ENCODE measurements at regions not wholly inside any gene's neighbourhood (a gene's known extent, or its start where the extent isn't known, plus 50 kb on each side); places are given as distances from the start of the nearest gene placed in this dataset.

GRCh38 chr14:53563628-53564027 is 393.0 kb downstream of the BMP4 start:
- no peaks in the 10 kb centered on the region for H3K4me1 ChIP-seq (ENCODE audit: low read depth)
- no peak for DNase-seq
- no peak overlapping the region for H3K4me3 ChIP-seq
- H3K9me3 ChIP-seq: peaks cover 5% of the 10 kb centered on the region
- TF ChIP-seq, protein P1, sequence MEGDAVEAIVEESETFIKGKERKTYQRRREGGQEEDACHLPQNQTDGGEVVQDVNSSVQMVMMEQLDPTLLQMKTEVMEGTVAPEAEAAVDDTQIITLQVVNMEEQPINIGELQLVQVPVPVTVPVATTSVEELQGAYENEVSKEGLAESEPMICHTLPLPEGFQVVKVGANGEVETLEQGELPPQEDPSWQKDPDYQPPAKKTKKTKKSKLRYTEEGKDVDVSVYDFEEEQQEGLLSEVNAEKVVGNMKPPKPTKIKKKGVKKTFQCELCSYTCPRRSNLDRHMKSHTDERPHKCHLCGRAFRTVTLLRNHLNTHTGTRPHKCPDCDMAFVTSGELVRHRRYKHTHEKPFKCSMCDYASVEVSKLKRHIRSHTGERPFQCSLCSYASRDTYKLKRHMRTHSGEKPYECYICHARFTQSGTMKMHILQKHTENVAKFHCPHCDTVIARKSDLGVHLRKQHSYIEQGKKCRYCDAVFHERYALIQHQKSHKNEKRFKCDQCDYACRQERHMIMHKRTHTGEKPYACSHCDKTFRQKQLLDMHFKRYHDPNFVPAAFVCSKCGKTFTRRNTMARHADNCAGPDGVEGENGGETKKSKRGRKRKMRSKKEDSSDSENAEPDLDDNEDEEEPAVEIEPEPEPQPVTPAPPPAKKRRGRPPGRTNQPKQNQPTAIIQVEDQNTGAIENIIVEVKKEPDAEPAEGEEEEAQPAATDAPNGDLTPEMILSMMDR (IDR thresholded peaks at IDR 0.05): no peak
- no peaks in the 10 kb centered on the region for H3K36me3 ChIP-seq (ENCODE audit: low read depth)
- intact Hi-C loops (cut with DNase I, micrococcal nuclease): no loop called here
- no peak for ATAC-seq

DNA sequence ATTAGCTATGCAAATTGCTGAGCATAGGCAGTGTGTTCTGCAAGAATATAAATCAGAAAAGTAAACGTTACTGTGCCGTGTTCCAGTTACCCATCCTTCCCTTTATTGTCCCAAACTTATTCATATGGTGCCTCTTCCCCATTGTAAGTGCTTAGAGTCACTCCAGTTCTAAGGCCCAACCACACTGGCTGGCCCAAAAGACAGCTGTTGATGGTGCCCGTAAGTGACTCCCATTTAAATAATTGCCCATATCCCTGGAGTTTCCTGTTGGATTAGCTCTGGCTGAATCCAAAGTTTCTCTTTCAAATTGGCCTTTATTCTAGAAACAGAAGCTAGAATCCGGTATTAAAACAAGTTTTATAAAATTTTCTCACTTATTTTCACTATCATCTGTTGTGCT is 400.1 kb upstream of the DDHD1 start:
- TF ChIP-seq, protein P1 (IDR thresholded peaks at IDR 0.05): no peak
- intact Hi-C loops (cut with DNase I, micrococcal nuclease): no loop called here
- Histone ChIP-seq H3K9me3 (no peaks in the 10 kb centered on the region), H3K4me3 (no peak overlapping the region), H3K36me3 (ENCODE audit: low read depth) (no peaks in the 10 kb centered on the region), H3K4me1 (ENCODE audit: low read depth) (no peaks in the 10 kb centered on the region)
- ATAC-seq: no peak
- no peak for DNase-seq

- no peak for DNase-seq
- Histone ChIP-seq H3K4me3 (no peak overlapping the region), H3K4me1 (ENCODE audit: low read depth) (no peaks in the 10 kb centered on the region), H3K36me3 (ENCODE audit: low read depth) (no peaks in the 10 kb centered on the region), H3K9me3 (no peaks in the 10 kb centered on the region)
- TF ChIP-seq, protein P1 (IDR thresholded peaks at IDR 0.05): no peak
- intact Hi-C loops (cut with DNase I, micrococcal nuclease): no loop called here
- no peak for ATAC-seq
Observed at GRCh38 chr14:53551862-53552261, 398.7 kb upstream of the DDHD1 start.

GRCh38 chr14:53550776-53551175 is 397.7 kb upstream of the DDHD1 start:
- TF ChIP-seq, protein P1 (IDR thresholded peaks at IDR 0.05): no peak
- Histone ChIP-seq H3K4me1 (ENCODE audit: low read depth) (no peaks in the 10 kb centered on the region), H3K9me3 (no peaks in the 10 kb centered on the region), H3K4me3 (no peak overlapping the region), H3K36me3 (ENCODE audit: low read depth) (no peaks in the 10 kb centered on the region)
- no peak for DNase-seq
- intact Hi-C loops (cut with DNase I, micrococcal nuclease): no loop called here
- ATAC-seq: no peak

DNA sequence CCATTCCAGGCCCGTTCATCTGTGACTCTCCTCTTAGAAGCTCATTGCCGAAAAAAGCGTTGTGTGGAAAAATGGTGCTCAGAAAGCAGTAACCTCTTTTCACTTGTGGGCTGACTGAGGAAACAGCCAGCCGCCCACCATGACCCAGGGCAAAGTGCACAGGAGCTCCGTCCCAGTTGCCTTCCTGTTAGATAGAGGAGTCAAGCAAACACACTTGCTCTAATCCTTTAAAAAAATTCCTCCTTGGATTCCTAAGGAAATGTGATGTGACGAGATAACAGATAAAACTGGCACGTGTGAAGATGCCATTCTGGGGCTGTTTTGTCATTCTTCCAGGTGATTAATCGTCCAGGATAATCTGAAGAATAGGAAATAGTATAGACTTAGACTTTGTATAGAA is 396.8 kb upstream of the DDHD1 start:
- no peak overlapping the region for H3K4me3 ChIP-seq
- intact Hi-C loops (cut with DNase I, micrococcal nuclease): loop anchor here in 1 of 2 donors (10.0 kb wide), 1 partner anchor 625 kb away; no protein-coding TSS in a partner anchor
- no peaks in the 10 kb centered on the region for H3K9me3 ChIP-seq
- no peaks in the 10 kb centered on the region for H3K4me1 ChIP-seq (ENCODE audit: low read depth)
- no peak for ATAC-seq
- no peaks in the 10 kb centered on the region for H3K36me3 ChIP-seq (ENCODE audit: low read depth)
- no peak for DNase-seq
- TF ChIP-seq, protein P1 (IDR thresholded peaks at IDR 0.05): no peak

GRCh38 chr14:53547593-53547992 is 394.5 kb upstream of the DDHD1 start:
- intact Hi-C loops (cut with DNase I, micrococcal nuclease): loop anchor here in 1 of 2 donors (10.0 kb wide), 1 partner anchor 627 kb away; no protein-coding TSS in a partner anchor
- DNase-seq: no peak
- TF ChIP-seq, protein P1 (IDR thresholded peaks at IDR 0.05): no peak
- H3K4me1 ChIP-seq (ENCODE audit: low read depth): no peaks in the 10 kb centered on the region
- no peak overlapping the region for H3K4me3 ChIP-seq
- H3K9me3 ChIP-seq: no peaks in the 10 kb centered on the region
- H3K36me3 ChIP-seq (ENCODE audit: low read depth): no peaks in the 10 kb centered on the region
- no peak for ATAC-seq

All from mucosa of descending colon (tissue), 3 donors.